T-helper 1 cell (primary cell): ENCODE measurements at regions not wholly inside any gene's neighbourhood (a gene's known extent, or its start where the extent isn't known, plus 50 kb on each side); places are given as distances from the start of the nearest gene placed in this dataset.
"Not testable (repeated sequence)": the region's sequence is repeated elsewhere in the genome, so short reads cannot be mapped to it uniquely, and the experiment has no call there.

Experiments used
- DNase-seq, 5 donors: peaks; one replicate each; pipeline ENCODE4 v3.0.0-alpha.2; 2012 to 2020

DNA sequence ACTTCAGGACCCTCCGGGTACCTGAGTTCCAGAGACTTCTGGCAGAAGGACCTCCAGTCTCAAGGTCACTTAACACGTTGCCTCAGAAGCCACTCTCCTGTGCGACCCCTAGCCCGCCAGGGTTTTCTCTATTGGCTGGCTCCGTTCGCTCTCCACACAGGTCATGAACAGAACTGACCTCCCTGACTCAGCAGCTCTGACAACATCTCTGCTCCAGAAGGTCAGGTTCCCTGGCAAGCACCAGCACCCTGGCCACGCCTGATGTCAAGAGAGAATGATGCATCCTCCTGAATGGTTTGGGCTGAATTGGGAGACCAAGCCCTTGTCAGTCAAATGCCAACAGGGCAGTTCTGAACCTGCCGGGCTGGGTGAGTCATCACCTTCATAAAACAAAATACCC is 84.3 kb upstream of the TMEM45B start:
- no peak for DNase-seq

GRCh38 chr11:129732941-129733340 is 82.7 kb upstream of the TMEM45B start:
- no peak for DNase-seq

- DNase-seq = no peak
Measured at GRCh38 chr11:129733384-129733783, 82.3 kb upstream of the TMEM45B start.

GRCh38 chr11:129733981-129734380 is 81.7 kb upstream of the TMEM45B start:
- no peak for DNase-seq

DNA sequence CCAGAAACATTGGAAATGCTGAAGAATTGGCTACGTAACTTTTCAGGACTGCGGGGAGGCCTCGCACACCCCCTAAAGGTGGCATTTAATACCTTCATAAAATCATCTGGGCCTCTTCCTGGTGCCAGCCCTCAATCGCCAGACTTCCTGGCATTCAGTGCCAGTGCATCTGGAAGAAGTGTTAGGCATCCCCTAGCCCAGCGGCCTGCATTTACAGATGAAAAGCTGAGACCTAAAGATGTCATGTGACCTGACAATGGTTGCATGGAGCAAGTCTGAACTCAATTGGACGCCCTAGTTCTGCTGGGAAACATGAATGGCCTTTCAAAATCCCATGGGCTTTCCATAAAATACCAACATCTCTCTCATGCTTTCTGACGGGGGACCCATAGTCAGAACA is 81.0 kb upstream of the TMEM45B start:
- DNase-seq = no peak

DNA sequence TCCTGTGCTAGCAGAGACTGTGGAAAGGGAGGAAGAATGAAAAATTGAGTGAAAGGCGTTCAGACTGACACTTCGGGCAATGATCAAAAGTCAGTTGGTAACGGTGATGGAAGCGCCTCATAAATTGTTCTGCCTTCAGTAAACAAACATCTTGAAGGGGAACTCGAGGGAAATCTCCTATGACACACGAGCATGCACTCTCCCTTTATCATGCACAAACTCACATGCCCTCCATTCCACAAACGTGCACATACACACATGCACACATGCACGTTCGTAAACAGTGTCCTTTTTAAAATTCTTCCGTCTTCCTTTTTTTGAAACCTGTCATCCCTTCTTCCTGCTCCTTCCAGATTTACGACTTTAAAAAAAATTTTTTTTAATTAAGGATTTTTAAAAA is 77.8 kb upstream of the TMEM45B start:
- no peak for DNase-seq

DNA sequence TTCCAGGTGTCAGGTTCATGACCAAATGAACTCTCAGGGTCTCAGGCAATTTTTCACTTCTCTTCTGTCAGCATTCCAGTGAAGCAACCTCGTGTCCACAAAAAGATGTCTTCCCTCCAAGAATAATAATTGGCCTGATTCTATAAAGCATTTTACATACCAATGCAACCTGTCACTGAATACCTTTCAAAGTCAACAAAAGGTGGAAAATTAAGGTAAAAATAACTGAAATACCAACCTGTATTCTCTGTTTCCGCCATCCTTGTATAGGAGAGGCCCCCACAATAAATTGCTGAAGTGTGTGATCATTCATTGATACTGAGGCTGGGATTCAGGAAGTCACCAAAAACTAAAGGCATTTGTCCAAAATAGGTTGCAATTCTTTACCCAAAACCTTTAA is 77.4 kb upstream of the TMEM45B start:
- DNase-seq = no peak

- no peak for DNase-seq
Measured at GRCh38 chr11:129739339-129739738, 76.3 kb upstream of the TMEM45B start.

DNA sequence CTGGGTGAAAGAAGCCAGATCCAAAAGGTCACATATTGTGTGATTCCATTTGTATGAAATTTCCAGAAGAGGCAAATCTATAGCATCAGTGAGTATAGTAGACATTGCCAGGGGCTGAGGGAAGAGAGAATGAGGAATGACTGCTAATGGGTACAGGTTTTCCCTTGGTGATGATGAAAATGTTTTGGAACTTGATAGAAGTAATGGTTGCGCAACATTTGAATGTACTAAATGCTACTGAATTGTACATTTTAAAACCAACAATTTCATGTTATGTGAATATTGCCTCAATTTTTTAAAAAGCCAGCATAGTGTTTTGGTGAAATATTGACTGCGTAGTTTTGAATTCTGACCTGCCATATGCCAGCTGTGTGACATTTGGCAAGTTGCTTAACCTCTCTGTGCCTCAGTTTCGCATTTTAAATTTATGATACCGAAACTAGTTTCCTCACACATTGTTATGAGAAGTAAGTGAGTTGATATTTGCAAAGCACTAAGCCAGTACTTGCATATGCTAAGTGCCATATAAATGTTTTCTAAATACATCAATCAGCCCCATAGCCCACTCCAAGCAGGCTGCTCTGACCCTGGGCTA is 75.4 kb upstream of the TMEM45B start:
- no peak for DNase-seq

DNA sequence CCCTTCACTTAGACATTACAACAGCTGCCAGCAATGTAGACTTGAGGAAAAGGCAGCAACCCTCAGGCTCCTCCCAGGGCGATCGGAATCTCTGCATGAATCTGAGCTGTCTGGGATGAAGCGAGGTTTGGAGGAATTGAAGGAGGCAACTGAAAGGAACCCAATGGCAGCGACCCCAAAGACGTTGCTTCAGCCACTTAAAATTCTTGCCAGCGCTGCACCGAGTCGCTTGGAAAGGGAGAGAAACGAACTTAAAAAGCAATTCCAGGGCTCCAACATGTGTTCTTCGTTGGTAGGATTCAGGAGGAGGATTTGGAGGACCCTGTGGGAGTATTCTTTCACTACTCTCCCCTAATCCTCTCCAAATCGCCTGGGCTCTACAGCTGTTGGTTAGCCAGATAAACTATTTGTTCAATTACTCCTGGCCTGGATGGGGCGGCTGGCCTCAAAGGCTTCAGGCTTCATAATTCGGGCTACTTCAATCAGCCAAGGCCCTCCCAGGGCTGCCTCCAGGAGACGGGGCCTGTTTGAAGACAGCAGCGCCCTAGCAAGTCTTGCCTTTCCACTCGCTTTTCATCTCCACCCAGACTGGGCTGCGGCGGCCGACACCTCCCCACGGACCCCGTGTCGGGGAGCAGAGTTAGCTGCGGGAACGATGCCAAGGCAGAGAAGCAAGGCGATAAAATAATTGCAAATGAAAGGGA is 72.4 kb upstream of the TMEM45B start:
- DNase-seq = no peak

DNA sequence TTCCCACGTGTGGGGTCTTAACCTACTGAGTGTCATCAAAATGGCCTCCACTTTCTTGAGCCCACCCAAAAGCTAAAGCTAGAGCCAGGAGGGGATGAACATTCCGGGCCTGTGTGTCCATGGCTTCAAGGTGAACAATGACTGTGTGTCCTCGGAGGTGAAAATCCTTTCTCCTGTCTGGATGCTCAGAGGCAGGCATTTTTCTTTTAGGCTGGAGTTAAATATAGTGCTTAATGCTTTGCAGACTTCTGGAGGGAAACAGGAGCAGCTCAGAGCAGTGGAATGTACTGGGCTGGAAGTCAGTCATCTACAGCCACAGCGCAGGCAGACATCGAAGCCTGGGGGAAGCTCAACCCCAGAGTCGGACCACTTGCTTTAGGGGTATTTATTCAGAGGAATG is 68.6 kb upstream of the TMEM45B start:
- no peak for DNase-seq

GRCh38 chr11:129749141-129749540 is 66.5 kb upstream of the TMEM45B start:
- DNase-seq = no peak

DNA sequence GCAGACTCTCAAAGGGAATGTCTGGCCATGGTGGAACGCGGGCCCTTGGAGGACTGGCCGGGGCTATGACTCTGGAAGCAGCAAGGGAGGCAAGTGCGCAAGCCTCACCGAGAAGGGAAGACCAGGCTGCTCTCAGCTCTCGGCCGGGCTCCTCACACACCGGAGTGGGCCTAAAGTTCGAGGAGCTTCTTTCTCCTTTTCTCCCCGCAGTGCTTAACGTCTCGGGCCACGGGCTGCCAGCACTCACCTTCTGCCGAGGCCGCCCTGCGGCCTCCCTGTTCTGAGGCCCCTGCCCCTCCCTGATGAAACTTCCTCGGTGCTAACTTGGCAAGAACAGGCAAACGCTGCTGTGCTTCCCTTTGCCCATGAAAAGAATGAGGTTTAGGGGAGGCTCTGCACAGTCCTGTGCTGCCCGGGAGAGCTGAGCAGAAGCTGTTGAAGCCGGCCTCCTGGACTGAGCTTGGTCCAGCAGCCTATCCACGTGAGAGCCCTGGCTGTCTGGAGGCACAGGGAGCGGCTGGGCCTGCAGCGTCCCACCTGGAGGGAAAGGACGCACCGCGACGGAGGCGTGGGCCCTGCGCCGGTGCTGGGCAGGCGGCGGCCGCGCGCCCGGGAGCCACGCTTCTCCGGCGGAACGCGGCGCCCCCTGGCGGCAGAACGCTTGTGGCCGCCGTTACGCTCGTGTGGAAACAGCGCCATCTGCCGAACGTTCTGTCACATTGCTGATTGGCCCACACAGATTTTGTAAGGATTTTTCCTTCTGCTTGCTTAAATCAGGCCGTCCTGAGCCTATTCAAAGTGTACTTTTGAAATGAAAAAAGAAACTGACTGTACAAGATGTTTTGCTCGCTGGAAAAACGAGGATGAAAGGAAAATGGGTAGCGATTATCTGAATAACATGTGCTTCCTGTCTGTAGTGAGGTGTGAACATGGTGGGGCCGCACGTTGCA is 65.0 kb upstream of the TMEM45B start:
- peak; percentile 54 to 74 (median 72) for DNase-seq

DNA sequence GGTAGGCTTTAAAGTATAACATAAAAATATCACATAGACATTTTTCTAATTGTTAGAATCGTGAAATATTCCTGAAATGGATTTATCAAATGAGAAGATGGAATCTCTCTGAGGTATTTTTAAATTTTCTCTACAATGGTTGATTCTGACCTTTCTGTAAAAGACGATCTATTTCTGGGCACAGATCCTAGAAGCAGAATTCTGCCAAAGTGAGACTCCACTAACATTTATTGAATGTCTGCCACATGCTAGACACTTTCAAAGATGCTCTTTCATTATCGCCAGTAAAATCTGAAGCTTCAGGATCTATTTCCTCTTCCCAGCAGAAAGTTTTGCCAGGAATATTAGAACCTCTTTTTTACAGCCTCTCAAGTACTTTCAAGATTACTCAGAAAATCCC is 64.1 kb upstream of the TMEM45B start:
- DNase-seq = no peak

DNA sequence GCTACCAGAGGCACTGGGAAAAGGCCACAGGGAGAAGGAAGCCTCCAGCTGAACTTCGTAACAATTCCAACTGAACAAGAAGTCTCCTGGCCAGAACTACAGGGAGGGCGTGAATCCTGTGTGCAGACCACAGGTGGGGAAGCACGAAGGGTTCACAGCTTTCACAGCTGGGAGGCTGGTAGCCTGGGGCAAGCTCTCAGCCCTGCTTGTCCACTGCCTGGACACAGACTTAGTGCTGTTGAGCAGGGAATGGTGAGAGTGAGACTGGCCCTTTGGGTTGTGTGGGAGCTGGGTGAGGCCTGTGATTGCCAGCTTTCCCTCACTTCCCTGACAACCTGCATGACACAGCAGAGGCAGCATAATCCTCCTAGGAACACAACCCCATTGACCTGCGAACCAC is 52.1 kb upstream of the TMEM45B start:
- DNase-seq = not testable (repeated sequence)

DNA sequence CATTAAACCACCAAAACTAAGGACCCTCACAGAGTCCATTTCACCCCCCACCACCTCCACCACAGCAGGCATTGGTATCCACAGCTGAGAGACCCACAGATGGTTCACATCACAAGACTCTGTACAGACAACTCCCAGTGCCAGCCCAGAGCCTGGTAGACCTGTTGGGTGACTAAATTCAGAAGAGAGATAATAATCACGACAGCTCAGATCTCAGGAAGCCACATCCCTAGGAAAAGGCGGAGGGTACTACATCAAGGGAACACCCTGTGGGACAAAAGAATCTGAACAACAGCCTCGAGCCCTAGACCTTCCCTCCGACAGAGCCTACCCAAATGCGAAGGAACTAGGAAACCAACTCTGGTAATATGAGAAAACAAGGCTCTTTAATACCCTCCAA is 51.4 kb upstream of the TMEM45B start:
- not testable (repeated sequence) for DNase-seq
